Fibroblast of mammary gland (primary cell): ENCODE measurements at regions not wholly inside any gene's neighbourhood (a gene's known extent, or its start where the extent isn't known, plus 50 kb on each side); places are given as distances from the start of the nearest gene placed in this dataset.
"Not testable (repeated sequence)": the region's sequence is repeated elsewhere in the genome, so short reads cannot be mapped to it uniquely, and the experiment has no call there.

Experiments
- DNase-seq: peaks from one replicate; pipeline ENCODE4 v3.0.0-alpha.2; 2010; ENCODE audit warnings: low read depth
- H3K4me3 ChIP-seq: 2 replicates; pipeline ENCODE4 v1.5.1; 2011; ENCODE audit warnings: low read depth, mild to moderate bottlenecking, low read length, moderate library complexity; ENCODE audit not compliant: control insufficient read depth
- CTCF ChIP-seq: conservative IDR thresholded peaks from 2 replicates; pipeline ENCODE4 v1.5.1; 2011; ENCODE audit warnings: low read depth, low read length, inconsistent platforms; ENCODE audit not compliant: control insufficient read depth, insufficient read depth

DNA sequence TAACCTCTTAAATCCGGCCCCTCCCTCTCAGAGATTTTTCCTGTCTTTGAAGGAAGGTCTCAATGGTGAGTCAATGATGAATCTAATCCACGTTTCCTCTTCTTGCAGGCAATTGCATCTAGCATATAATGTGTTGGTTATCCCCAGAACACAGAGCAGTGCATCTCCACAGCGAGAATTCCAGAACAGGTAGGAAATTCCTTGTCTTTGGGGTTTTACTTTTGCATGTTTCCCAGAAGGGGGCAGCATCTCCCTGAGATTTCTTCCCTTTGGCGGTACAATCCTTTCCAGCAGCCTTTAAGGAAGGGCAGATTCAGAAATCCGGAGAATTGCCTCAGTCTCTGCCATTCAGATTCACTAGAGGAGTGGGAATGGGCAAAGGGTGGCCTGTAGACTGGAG lies 128.0 kb downstream of the KCNA5 start:
- peak; percentile 47 for TF ChIP-seq CTCF
- DNase-seq = peak; percentile 28
- no peak overlapping the region for H3K4me3 ChIP-seq

GRCh38 chr12:5172886-5173285 lies 129.2 kb downstream of the KCNA5 start:
- DNase-seq = no peak
- TF ChIP-seq CTCF = no peak

GRCh38 chr12:5173511-5174011 lies 129.9 kb downstream of the KCNA5 start:
- H3K4me3 ChIP-seq = no peak overlapping the region
- no peak for DNase-seq
- no peak for TF ChIP-seq CTCF

More at GRCh38 chr12:5172886-5173285, 129.2 kb downstream of the KCNA5 start:
- no peak overlapping the region for H3K4me3 ChIP-seq

DNA sequence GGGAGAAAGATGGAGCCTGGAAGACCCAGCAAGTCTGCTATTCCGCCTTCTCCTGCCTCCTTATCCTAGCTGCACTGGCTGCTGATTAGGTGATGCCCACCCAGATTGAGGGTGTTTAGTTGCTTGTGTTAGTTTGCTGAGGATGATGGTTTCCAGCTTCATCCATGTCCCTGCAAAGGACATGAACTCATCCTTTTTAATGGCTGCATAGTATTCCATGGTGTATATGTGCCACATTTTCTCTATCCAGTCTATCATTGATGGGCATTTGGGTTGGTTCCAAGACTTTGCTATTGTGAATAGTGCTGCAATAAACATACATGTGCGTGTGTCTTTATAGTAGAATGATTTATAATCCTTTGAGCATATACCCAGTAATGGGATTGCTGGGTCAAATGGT lies 131.7 kb downstream of the KCNA5 start:
- not testable (repeated sequence) for H3K4me3 ChIP-seq, DNase-seq

DNA sequence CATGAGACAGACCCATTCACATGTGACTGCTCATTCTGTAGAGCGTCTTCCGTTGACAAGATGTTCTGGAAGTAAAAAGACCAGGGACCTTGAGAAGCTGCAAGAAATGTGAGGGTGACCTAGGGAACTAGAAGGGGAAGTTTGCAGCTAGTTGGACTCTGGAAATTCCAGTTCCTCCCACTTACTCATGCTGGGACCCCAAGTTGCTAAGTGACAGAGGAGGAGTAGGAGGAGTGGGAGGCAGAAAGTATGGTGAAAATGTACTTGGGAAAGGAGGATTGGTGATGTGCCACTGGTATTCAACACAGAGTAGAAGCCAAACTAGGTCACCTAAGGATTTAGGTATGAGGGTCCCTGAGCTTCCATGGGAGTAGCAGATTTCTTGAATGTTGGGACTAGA lies 132.4 kb downstream of the KCNA5 start:
- no peak overlapping the region for H3K4me3 ChIP-seq
- TF ChIP-seq CTCF = no peak

DNA sequence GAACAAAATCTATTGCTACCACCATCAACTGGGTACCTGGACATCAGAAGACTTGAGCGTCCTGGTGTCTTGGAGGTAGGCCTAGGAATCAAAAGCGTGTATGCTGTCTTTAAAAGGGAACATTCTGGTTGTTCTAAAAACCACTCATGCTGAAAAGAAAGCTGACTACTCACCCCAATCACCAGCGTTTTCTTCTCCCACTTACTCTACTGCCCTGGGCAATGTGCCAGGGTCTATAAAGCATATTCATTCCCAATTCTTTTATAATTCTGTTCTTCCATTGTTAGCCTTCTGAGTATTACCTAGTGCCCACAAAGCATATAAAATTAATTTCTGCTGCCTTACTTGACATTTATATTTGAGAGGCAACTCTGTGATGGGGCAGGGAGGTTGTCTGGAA lies 133.4 kb downstream of the KCNA5 start:
- no peak for TF ChIP-seq CTCF
- no peak for DNase-seq
- no peak overlapping the region for H3K4me3 ChIP-seq

More for the DNA sequence above, 132.4 kb downstream of the KCNA5 start:
- no peak for DNase-seq

- DNase-seq = no peak
- TF ChIP-seq CTCF = no peak
- H3K4me3 ChIP-seq = no peak overlapping the region
Observed at GRCh38 chr12:5177731-5178130, 134.1 kb downstream of the KCNA5 start.
